ENCODE measurements at regions not wholly inside any gene's neighbourhood (a gene's known extent, or its start where the extent isn't known, plus 50 kb on each side); places are given as distances from the start of the nearest gene placed in this dataset.

GRCh38 chr10:90125456-90126255 lies 424.3 kb downstream of the KIF20B start:
- no peak for TF ChIP-seq CTCF (IDR thresholded peaks at IDR 0.05)
- TF ChIP-seq POLR2A (IDR thresholded peaks at IDR 0.05; ENCODE audit: low read depth): no peak
- no peak for TF ChIP-seq EP300 (IDR thresholded peaks at IDR 0.05)

Data from esophagus muscularis mucosa (tissue), 4 donors.